ENCODE measurements at regions not wholly inside any gene's neighbourhood (a gene's known extent, or its start where the extent isn't known, plus 50 kb on each side); places are given as distances from the start of the nearest gene placed in this dataset.
"Not testable (repeated sequence)": the region's sequence is repeated elsewhere in the genome, so short reads cannot be mapped to it uniquely, and the experiment has no call there.

- no peak for DNase-seq (ENCODE audit: low read depth, low spot score)
Observed at GRCh38 chr2:19654310-19655090, 247.3 kb downstream of the TTC32 start.

GRCh38 chr2:19653509-19653908 is 248.3 kb downstream of the TTC32 start:
- no peak for DNase-seq (ENCODE audit: low read depth, low spot score)

DNA sequence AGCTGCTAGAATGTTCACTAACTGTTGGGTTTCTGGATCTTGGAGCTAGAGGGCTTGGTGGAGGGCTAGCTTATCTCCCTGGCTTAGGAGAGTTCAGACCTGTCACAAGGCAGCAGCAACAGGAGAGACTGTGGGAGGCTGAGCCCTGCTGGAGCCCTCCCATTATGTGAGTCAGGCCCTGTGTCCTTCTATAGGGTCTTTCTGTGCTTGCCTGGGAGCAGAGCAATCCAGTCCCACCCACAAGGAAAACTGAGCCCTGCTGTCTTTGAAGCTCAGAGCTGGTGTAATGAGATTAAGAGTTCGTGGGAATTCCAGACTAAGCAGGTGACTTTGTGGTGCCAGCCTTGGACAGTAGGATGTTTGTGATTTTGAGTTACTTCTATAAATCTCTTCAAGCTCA is 249.0 kb downstream of the TTC32 start:
- DNase-seq (ENCODE audit: low read depth, low spot score) = no peak

GRCh38 chr2:19651466-19651865 is 250.3 kb downstream of the TTC32 start:
- no peak for DNase-seq (ENCODE audit: low read depth, low spot score)

- DNase-seq (ENCODE audit: low read depth, low spot score) = no peak
Observed at GRCh38 chr2:19649785-19650380, 251.9 kb downstream of the TTC32 start.

- no peak for DNase-seq (ENCODE audit: low read depth, low spot score)
Observed at GRCh38 chr2:19649142-19649541, 252.6 kb downstream of the TTC32 start.

DNA sequence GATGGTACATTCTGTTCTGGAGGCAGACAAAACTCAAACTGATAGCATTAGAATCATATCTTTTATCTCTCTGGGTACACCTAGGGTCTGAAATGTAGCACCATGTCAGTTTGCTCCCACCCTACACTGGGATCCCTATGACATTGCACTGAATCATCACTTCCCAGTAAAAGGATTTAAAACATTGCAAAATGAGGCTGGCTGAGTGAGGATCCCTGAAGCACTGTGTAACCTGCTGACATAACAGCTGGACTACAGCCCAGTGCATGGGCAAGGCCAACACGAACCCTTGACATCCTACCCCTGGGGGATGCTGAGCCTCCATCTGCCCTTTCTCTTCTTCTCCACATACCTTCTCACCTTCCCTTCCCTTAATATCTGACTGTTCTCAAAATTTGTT is 253.2 kb downstream of the TTC32 start:
- DNase-seq (ENCODE audit: low read depth, low spot score) = no peak

DNA sequence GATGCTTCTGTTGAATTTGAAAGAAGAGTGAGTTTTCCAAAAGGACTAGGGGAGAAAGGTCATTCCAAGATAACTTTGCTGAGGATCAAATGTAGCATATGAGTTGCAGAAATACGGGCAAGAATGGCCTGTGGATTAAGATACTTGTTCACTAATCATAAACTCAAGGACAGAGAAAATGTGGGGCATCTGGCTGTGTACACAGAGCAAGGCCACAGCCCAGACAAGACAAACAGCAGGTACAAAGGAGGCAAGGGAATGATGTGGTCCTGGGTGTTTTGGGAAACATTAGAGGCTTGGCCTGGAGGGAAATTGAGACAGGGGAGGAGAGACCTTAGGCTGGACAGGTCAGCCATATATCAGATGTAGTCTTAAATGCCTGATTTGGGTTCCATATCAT is 254.8 kb downstream of the TTC32 start:
- no peak for DNase-seq (ENCODE audit: low read depth, low spot score)

DNA sequence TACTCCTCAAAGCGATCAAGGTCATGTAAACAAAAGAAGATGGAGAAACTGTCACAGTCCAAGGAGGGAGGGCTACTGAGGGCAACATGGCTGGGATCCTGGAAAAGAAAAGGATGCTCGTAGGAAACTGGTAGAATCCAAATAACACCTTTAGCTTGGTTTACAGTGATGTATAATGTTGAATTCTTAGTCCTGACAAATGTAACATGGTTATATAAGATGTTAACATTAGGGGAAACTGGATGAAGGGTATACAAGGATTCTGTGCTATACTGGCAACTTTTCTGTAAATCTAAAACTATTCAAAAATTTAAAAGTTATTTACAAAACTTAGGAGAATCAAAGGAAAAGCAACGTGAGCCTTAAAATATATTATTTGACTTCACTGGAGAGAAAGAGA is 257.0 kb downstream of the TTC32 start:
- no peak for DNase-seq (ENCODE audit: low read depth, low spot score)

DNA sequence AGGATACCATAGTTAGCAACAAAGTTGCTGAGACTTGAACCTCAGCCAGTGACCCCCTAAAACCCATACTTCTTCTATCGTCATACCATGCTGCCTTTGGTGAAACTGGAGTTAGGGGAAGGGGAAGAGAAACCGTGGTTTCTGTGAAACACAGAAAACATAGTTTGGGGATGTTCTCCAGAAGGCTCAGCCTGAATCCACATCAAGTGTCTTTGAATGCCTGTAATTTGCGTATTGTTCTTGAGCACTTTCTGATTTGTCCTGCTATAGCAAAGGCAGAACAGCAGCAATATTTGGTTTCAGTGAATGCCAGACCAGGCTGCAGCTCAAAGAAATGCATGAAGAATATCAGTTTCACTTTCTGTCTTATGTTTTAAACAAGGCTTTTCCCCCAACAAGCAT is 258.7 kb downstream of the TTC32 start:
- no peak for DNase-seq (ENCODE audit: low read depth, low spot score)

DNA sequence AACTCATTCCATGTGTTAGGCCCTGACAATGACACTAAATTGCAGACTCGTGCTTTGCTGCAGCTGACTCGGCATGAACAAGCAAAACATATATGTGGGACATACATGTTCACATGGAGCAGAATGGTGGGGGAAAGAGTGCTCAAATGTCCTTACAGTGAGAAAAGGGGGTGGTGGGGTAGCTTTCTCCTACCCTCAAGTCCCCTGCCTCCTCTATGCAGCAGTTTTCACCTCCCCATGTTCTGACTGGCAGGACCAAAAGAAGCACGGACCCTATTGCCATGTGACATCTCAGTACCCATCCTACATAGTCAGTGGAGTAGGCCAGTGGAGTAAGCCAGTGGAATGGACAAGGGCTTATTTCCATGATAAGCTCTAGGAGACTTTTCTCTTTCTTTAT is 259.3 kb downstream of the TTC32 start:
- DNase-seq (ENCODE audit: low read depth, low spot score) = no peak

DNA sequence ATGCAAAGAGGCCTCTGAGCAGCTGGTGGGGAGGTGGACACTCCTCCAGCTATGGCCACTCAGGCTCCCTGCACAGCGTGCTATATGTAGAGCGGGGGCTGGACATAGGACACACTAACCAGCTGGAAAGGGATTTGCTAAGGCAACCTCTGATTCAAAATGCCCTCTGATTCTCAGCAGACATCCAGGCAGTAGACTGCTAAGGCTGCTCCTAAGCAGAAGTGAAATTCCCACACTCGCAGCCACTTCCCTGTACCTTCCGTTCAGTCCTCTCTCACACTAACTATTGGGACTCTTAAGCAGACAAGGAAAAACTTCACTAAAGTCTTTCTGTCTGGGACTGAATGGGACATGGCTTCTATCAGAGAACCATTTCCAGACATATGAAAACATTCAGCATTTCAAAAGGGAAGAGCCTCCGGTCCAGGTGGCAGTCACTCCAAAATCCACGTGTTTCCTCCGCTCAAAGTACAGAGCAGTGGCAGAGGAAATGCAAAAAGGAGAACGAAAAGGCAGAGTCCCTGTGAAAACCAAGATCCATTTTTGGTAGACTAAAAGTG is 265.8 kb downstream of the TTC32 start:
- no peak for DNase-seq (ENCODE audit: low read depth, low spot score)

DNA sequence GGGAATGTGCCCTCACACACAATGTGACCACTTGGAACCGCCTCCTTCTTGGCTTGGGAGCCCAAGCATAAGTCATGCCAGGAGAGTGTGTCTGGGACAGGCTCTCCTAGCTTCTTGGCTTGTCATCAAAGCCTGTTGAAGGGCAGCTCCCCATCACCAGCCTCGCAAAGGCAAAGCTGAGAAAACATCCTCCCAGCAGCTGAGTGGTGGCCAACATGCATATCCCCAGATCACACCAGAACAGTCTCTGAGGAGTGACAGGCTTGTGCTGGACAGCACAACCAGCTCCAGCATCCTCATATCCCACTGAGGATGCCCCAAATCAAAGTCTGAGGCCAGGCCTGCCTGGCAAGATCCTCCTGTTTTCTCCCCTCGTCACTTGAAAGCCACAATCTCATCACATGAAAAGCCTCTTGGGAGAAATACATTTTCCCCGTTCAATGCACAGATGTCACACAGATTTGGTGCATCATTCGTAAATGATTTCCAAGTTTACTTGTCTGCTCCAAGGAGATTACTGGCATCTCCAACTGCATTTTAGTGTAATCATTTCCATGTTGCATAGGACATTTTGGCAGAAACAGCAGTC is 269.3 kb downstream of the TTC32 start:
- no peak for DNase-seq (ENCODE audit: low read depth, low spot score)

GRCh38 chr2:19631871-19632270 is 269.9 kb downstream of the TTC32 start:
- no peak for DNase-seq (ENCODE audit: low read depth, low spot score)

DNA sequence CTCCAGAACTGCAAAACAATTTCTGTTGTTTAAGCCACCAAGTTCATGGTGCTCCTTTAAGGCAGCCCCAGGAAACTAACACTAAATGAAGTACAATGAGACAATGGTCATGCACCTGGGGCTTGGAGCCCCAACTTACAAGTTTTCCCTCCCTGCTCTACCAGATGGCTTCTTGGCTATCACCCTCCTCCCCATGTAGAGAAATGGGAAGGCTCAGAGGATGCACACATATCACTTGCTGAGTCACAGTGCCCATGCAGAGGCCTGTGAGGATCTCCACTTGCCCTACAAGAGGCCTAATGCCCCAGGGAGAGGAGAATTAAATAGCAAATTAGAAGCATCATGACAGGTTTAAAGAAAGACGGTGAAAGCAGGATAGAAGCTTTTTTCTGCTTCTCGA is 270.9 kb downstream of the TTC32 start:
- no peak for DNase-seq (ENCODE audit: low read depth, low spot score)

DNA sequence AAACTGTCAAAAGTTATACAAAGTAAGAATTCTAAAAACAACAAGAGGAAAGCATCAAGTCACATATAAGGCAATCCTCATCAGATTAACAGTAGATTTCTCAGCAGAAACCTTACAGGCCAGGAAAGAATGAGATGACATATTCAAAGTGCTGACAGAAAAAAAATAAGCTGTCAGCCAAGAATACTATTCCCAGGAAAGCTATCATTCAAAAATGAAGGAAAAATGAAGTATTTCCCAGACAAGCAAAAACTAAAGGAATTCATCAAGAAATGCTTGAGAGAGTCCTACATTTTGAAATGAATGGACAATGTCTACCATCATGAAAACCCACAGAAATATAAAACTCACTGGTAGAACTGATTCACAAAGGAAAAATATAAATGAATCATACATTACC is 268.9 kb upstream of the OSR1 start:
- DNase-seq (ENCODE audit: low read depth, low spot score) = no peak

- DNase-seq (ENCODE audit: low read depth, low spot score) = no peak
Observed at GRCh38 chr2:19623488-19623887, 265.1 kb upstream of the OSR1 start.

DNA sequence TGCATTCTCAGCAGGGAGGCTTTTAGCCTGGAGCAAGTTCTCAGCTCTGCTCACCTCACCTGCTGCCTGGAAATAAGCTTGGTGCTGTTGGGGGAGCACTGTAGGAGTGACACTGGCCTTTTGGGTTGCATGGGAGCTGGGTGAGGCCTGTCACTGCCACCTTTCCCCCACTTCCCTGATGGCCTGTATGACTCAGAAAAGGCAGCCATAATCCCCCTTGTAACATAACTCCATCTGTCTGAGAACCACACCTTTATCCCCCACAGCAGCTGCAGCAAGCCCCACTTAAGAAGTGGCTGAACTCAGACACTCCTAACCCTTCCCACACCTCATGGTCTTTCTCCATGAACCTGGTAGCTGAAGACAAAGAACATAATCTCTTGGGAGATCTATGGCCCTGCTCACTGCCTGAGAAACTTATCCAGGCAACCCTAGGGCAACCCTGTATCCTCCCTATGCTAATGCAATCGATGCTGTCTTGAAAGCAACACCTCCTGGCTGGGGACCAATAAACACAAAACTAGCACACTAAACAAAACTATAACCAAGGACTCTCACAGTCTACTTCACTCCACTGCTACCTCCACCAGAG is 258.9 kb upstream of the OSR1 start:
- DNase-seq (ENCODE audit: low read depth, low spot score) = peak; percentile 22

GRCh38 chr2:19615402-19615801 is 257.0 kb upstream of the OSR1 start:
- DNase-seq (ENCODE audit: low read depth, low spot score) = not testable (repeated sequence)

GRCh38 chr2:19614066-19614465 is 255.6 kb upstream of the OSR1 start:
- no peak for DNase-seq (ENCODE audit: low read depth, low spot score)

- DNase-seq (ENCODE audit: low read depth, low spot score) = no peak
Observed at GRCh38 chr2:19611491-19612332, 253.3 kb upstream of the OSR1 start.

DNA sequence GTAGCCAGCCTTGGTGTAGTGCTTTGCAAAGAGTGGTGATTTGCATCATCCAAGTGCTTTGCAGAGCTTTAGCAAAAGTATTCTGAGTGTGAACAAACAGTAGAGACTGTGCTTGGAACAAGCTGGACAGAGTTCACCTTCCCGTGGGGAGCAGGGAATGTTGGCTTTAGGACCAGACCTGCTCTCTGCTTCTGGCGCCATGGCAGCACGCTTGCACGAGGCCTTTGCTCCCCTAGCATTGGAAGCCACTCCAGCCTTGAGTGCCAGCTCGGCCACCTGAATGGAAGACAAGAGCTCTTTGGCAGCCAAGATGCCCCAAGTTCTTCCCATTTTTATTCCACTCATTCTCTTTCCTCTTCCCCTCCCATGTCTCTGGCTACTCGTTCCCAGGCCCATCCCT is 250.8 kb upstream of the OSR1 start:
- DNase-seq (ENCODE audit: low read depth, low spot score) = no peak

Measured in ELF-1 (cell line).